ENCODE measurements at regions not wholly inside any gene's neighbourhood (a gene's known extent, or its start where the extent isn't known, plus 50 kb on each side); places are given as distances from the start of the nearest gene placed in this dataset.

- H3K9me3 ChIP-seq = peaks cover 0 to 5% (median 0%) of the 10 kb centered on the region in 4 donors
- TF ChIP-seq CTCF (IDR thresholded peaks at IDR 0.05) (no peak), POLR2A (IDR thresholded peaks at IDR 0.05) (no peak), EP300 (IDR thresholded peaks at IDR 0.05) (no peak)
- 69 to 75% methylated on average over 3 of the region's 3 CpGs for WGBS, 2 donors
- H3K27ac ChIP-seq = no peak overlapping the region
- no peaks in the 10 kb centered on the region for H3K36me3 ChIP-seq
- DNase-seq (ENCODE audit: low spot score in 2 of 2) = no peak
- H3K4me1 ChIP-seq = no peaks in the 10 kb centered on the region
- H3K27me3 ChIP-seq = no peaks in the 10 kb centered on the region
- H3K4me3 ChIP-seq = no peak overlapping the region
These were observed 78.2 kb downstream of the TM2D3 start for GRCh38 chr15:101573951-101574350.

- Histone ChIP-seq H3K4me1 (no peaks in the 10 kb centered on the region), H3K27ac (no peak overlapping the region), H3K4me3 (no peak overlapping the region), H3K9me3 (no peaks in the 10 kb centered on the region), H3K27me3 (no peaks in the 10 kb centered on the region), H3K36me3 (no peaks in the 10 kb centered on the region)
- TF ChIP-seq EP300 (IDR thresholded peaks at IDR 0.05) (no peak), CTCF (IDR thresholded peaks at IDR 0.05) (no peak), POLR2A (IDR thresholded peaks at IDR 0.05) (no peak)
- DNase-seq (ENCODE audit: low spot score in 2 of 2) = no peak
These were observed 80.7 kb upstream of the PCSK6 start for GRCh38 chr15:101570241-101570640.

GRCh38 chr15:101568821-101569555, 79.5 kb upstream of the PCSK6 start:
- TF ChIP-seq POLR2A (IDR thresholded peaks at IDR 0.05) (no peak), EP300 (IDR thresholded peaks at IDR 0.05) (no peak), CTCF (IDR thresholded peaks at IDR 0.05) (no peak)
- Histone ChIP-seq H3K36me3 (no peaks in the 10 kb centered on the region), H3K27ac (no peak overlapping the region), H3K9me3 (no peaks in the 10 kb centered on the region), H3K4me3 (no peak overlapping the region), H3K4me1 (no peaks in the 10 kb centered on the region), H3K27me3 (no peaks in the 10 kb centered on the region)
- DNase-seq (ENCODE audit: low spot score in 2 of 2) = no peak
- WGBS, 2 donors = 87 to 89% methylated on average over 17 of the region's 17 CpGs

- WGBS, 2 donors = 74 to 76% methylated on average over 8 of the region's 8 CpGs
- Histone ChIP-seq H3K27me3 (no peaks in the 10 kb centered on the region), H3K4me1 (no peaks in the 10 kb centered on the region), H3K36me3 (no peaks in the 10 kb centered on the region), H3K27ac (no peak overlapping the region), H3K9me3 (no peaks in the 10 kb centered on the region), H3K4me3 (no peak overlapping the region)
- DNase-seq (ENCODE audit: low spot score in 2 of 2) = no peak
- TF ChIP-seq POLR2A (IDR thresholded peaks at IDR 0.05) (no peak), CTCF (IDR thresholded peaks at IDR 0.05) (no peak), EP300 (IDR thresholded peaks at IDR 0.05) (no peak)
These were observed 78.8 kb upstream of the PCSK6 start for GRCh38 chr15:101568309-101568708.

GRCh38 chr15:101566748-101567488, 77.4 kb upstream of the PCSK6 start:
- Histone ChIP-seq H3K4me3 (no peak overlapping the region), H3K27ac (no peak overlapping the region), H3K36me3 (no peaks in the 10 kb centered on the region), H3K27me3 (no peaks in the 10 kb centered on the region), H3K4me1 (no peaks in the 10 kb centered on the region), H3K9me3 (no peaks in the 10 kb centered on the region)
- TF ChIP-seq POLR2A (IDR thresholded peaks at IDR 0.05) (no peak), EP300 (IDR thresholded peaks at IDR 0.05) (no peak), CTCF (IDR thresholded peaks at IDR 0.05) (no peak)
- 83 to 87% methylated on average over 14 of the region's 14 CpGs for WGBS, 2 donors
- DNase-seq (ENCODE audit: low spot score in 2 of 2) = no peak

Measured in tibial nerve (tissue), 4 donors.